T-helper 1 cell treated with Interleukin-12 subunit alpha and Interleukin-12 subunit beta and Interleukin-4 antibody, amounts not matched to agents 30 μg/mL and 1 μg/mL, for 36 hours (primary cell): ENCODE measurements at regions not wholly inside any gene's neighbourhood (a gene's known extent, or its start where the extent isn't known, plus 50 kb on each side); places are given as distances from the start of the nearest gene placed in this dataset.
"Not testable (repeated sequence)": the region's sequence is repeated elsewhere in the genome, so short reads cannot be mapped to it uniquely, and the experiment has no call there.

ENCODE experiments used
- H3K27ac Mint-ChIP-seq: one replicate; pipeline ENCODE4 v1.8.0; 2021; ENCODE audit warnings: mild to moderate bottlenecking, mixed read lengths
- H3K27me3 Mint-ChIP-seq: one replicate; pipeline ENCODE4 v1.8.0; 2021; ENCODE audit warnings: low read depth, mixed read lengths
- H3K36me3 Mint-ChIP-seq: one replicate; pipeline ENCODE4 v1.8.0; 2021; ENCODE audit warnings: low read depth, mixed read lengths
- H3K4me1 Mint-ChIP-seq: one replicate; pipeline ENCODE4 v1.8.0; 2021; ENCODE audit warnings: low read depth, mixed read lengths
- H3K4me3 Mint-ChIP-seq: one replicate; pipeline ENCODE4 v1.8.0; 2021; ENCODE audit warnings: mild to moderate bottlenecking, moderate library complexity, mixed read lengths
- H3K9me3 Mint-ChIP-seq: one replicate; pipeline ENCODE4 v1.8.0; 2021; ENCODE audit warnings: mixed read lengths

GRCh38 chr11:21949763-21950413, 243.0 kb upstream of the ANO5 start:
- Mint-ChIP-seq H3K27ac (no peak overlapping the region), H3K36me3 (no peaks in the 10 kb centered on the region), H3K4me3 (no peak overlapping the region), H3K4me1 (no peaks in the 10 kb centered on the region), H3K9me3 (peaks cover 9% of the 10 kb centered on the region), H3K27me3 (no peaks in the 10 kb centered on the region)

- no peaks in the 10 kb centered on the region for H3K4me1 Mint-ChIP-seq
- no peak overlapping the region for H3K27ac Mint-ChIP-seq
- no peaks in the 10 kb centered on the region for H3K36me3 Mint-ChIP-seq
- no peak overlapping the region for H3K4me3 Mint-ChIP-seq
- H3K27me3 Mint-ChIP-seq: no peaks in the 10 kb centered on the region
- H3K9me3 Mint-ChIP-seq: no peaks in the 10 kb centered on the region
These were observed 229.9 kb upstream of the ANO5 start for GRCh38 chr11:21963013-21963412.

- H3K4me3 Mint-ChIP-seq: no peak overlapping the region
- H3K9me3 Mint-ChIP-seq: no peaks in the 10 kb centered on the region
- no peaks in the 10 kb centered on the region for H3K27me3 Mint-ChIP-seq
- H3K4me1 Mint-ChIP-seq: no peaks in the 10 kb centered on the region
- no peaks in the 10 kb centered on the region for H3K36me3 Mint-ChIP-seq
- no peak overlapping the region for H3K27ac Mint-ChIP-seq
These were observed 227.7 kb upstream of the ANO5 start for GRCh38 chr11:21965221-21965620.

GRCh38 chr11:21968702-21969101, 224.2 kb upstream of the ANO5 start:
- H3K4me3 Mint-ChIP-seq: no peak overlapping the region
- H3K36me3 Mint-ChIP-seq: no peaks in the 10 kb centered on the region
- H3K27me3 Mint-ChIP-seq: no peaks in the 10 kb centered on the region
- no peak overlapping the region for H3K27ac Mint-ChIP-seq
- no peaks in the 10 kb centered on the region for H3K4me1 Mint-ChIP-seq
- no peaks in the 10 kb centered on the region for H3K9me3 Mint-ChIP-seq

GRCh38 chr11:21969841-21970240, 223.0 kb upstream of the ANO5 start:
- no peaks in the 10 kb centered on the region for H3K9me3 Mint-ChIP-seq
- H3K27me3 Mint-ChIP-seq: no peaks in the 10 kb centered on the region
- no peaks in the 10 kb centered on the region for H3K4me1 Mint-ChIP-seq
- no peaks in the 10 kb centered on the region for H3K36me3 Mint-ChIP-seq
- no peak overlapping the region for H3K27ac Mint-ChIP-seq
- no peak overlapping the region for H3K4me3 Mint-ChIP-seq

- Mint-ChIP-seq H3K27me3 (no peaks in the 10 kb centered on the region), H3K4me3 (no peak overlapping the region), H3K4me1 (no peaks in the 10 kb centered on the region), H3K27ac (no peak overlapping the region), H3K36me3 (no peaks in the 10 kb centered on the region), H3K9me3 (peaks cover 5% of the 10 kb centered on the region)
These were observed 217.6 kb upstream of the ANO5 start for GRCh38 chr11:21975242-21975641.

GRCh38 chr11:21976210-21976609, 216.7 kb upstream of the ANO5 start:
- Mint-ChIP-seq H3K27me3 (no peaks in the 10 kb centered on the region), H3K27ac (no peak overlapping the region), H3K4me3 (no peak overlapping the region), H3K9me3 (peaks cover 5% of the 10 kb centered on the region), H3K4me1 (no peaks in the 10 kb centered on the region), H3K36me3 (no peaks in the 10 kb centered on the region)

GRCh38 chr11:21983431-21983830, 209.5 kb upstream of the ANO5 start:
- Mint-ChIP-seq H3K4me1 (no peaks in the 10 kb centered on the region), H3K9me3 (peaks cover 4% of the 10 kb centered on the region), H3K4me3 (no peak overlapping the region), H3K36me3 (no peaks in the 10 kb centered on the region), H3K27me3 (no peaks in the 10 kb centered on the region), H3K27ac (no peak overlapping the region)

- no peak overlapping the region for H3K4me3 Mint-ChIP-seq
These were observed 206.5 kb upstream of the ANO5 start for GRCh38 chr11:21986361-21986760.

GRCh38 chr11:21987261-21987660, 205.6 kb upstream of the ANO5 start:
- Mint-ChIP-seq H3K27ac (no peak overlapping the region), H3K4me1 (no peaks in the 10 kb centered on the region), H3K36me3 (no peaks in the 10 kb centered on the region), H3K4me3 (no peak overlapping the region), H3K9me3 (peaks cover 4% of the 10 kb centered on the region), H3K27me3 (no peaks in the 10 kb centered on the region)

More at GRCh38 chr11:21986361-21986760, 206.5 kb upstream of the ANO5 start:
- H3K27ac Mint-ChIP-seq: no peak overlapping the region
- peaks cover 4% of the 10 kb centered on the region for H3K9me3 Mint-ChIP-seq
- H3K27me3 Mint-ChIP-seq: no peaks in the 10 kb centered on the region
- no peaks in the 10 kb centered on the region for H3K36me3 Mint-ChIP-seq
- H3K4me1 Mint-ChIP-seq: no peaks in the 10 kb centered on the region

GRCh38 chr11:21988477-21988876, 204.4 kb upstream of the ANO5 start:
- H3K4me1 Mint-ChIP-seq: no peaks in the 10 kb centered on the region
- H3K9me3 Mint-ChIP-seq: no peaks in the 10 kb centered on the region
- no peaks in the 10 kb centered on the region for H3K36me3 Mint-ChIP-seq
- no peak overlapping the region for H3K27ac Mint-ChIP-seq
- no peaks in the 10 kb centered on the region for H3K27me3 Mint-ChIP-seq
- H3K4me3 Mint-ChIP-seq: no peak overlapping the region

GRCh38 chr11:22001803-22002202, 191.1 kb upstream of the ANO5 start:
- H3K36me3 Mint-ChIP-seq, H3K27ac Mint-ChIP-seq, H3K4me1 Mint-ChIP-seq, H3K27me3 Mint-ChIP-seq, H3K4me3 Mint-ChIP-seq: not testable (repeated sequence)
- H3K9me3 Mint-ChIP-seq: peaks cover 11% of the 10 kb centered on the region

GRCh38 chr11:22006901-22007300, 186.0 kb upstream of the ANO5 start:
- no peak overlapping the region for H3K27ac Mint-ChIP-seq
- H3K36me3 Mint-ChIP-seq: no peaks in the 10 kb centered on the region
- H3K4me3 Mint-ChIP-seq: no peak overlapping the region
- no peaks in the 10 kb centered on the region for H3K4me1 Mint-ChIP-seq
- peaks cover 5% of the 10 kb centered on the region for H3K9me3 Mint-ChIP-seq
- H3K27me3 Mint-ChIP-seq: no peaks in the 10 kb centered on the region

- Mint-ChIP-seq H3K4me3 (no peak overlapping the region), H3K9me3 (peaks cover 15% of the 10 kb centered on the region), H3K27ac (no peak overlapping the region), H3K4me1 (no peaks in the 10 kb centered on the region), H3K36me3 (no peaks in the 10 kb centered on the region), H3K27me3 (no peaks in the 10 kb centered on the region)
These were observed 161.1 kb upstream of the ANO5 start for GRCh38 chr11:22031791-22032190.

GRCh38 chr11:22037505-22037904, 155.4 kb upstream of the ANO5 start:
- H3K27ac Mint-ChIP-seq: no peak overlapping the region
- no peak overlapping the region for H3K4me3 Mint-ChIP-seq
- no peaks in the 10 kb centered on the region for H3K4me1 Mint-ChIP-seq
- no peaks in the 10 kb centered on the region for H3K36me3 Mint-ChIP-seq
- no peaks in the 10 kb centered on the region for H3K9me3 Mint-ChIP-seq
- no peaks in the 10 kb centered on the region for H3K27me3 Mint-ChIP-seq

- no peaks in the 10 kb centered on the region for H3K36me3 Mint-ChIP-seq
- H3K9me3 Mint-ChIP-seq: no peaks in the 10 kb centered on the region
- no peak overlapping the region for H3K27ac Mint-ChIP-seq
- H3K4me3 Mint-ChIP-seq: no peak overlapping the region
- no peaks in the 10 kb centered on the region for H3K27me3 Mint-ChIP-seq
- no peaks in the 10 kb centered on the region for H3K4me1 Mint-ChIP-seq
These were observed 151.8 kb upstream of the ANO5 start for GRCh38 chr11:22041039-22041438.
